Spleen (tissue), 7 donors: ENCODE measurements at regions not wholly inside any gene's neighbourhood (a gene's known extent, or its start where the extent isn't known, plus 50 kb on each side); places are given as distances from the start of the nearest gene placed in this dataset.

ENCODE experiments used
- POLR2A ChIP-seq, 3 donors: fragments of 450-650 bp; IDR thresholded peaks; one replicate each; pipeline ENCODE4 v1.5.1; 2017; ENCODE audit warnings: antibody characterized with exemption in 3 of 3, mild to moderate bottlenecking in 1 of 3
- POLR2AphosphoS5 ChIP-seq, 3 donors: sonication (generic); formaldehyde crosslinking; IDR thresholded peaks; one replicate each; pipeline ENCODE4 v1.5.1; 2017; ENCODE audit warnings: antibody characterized with exemption in 3 of 3
- TF ChIP-seq, protein P1 (sequence below), 11 experiments: fragments of 200-600 bp in 7 of 11; fragments of 450-650 bp in 4 of 11; sonication (generic) in 4 of 11; IDR thresholded peaks in 8 of 11; conservative IDR thresholded peaks in 3 of 11; 1 replicate in 7 of 11; 2 replicates in 4 of 11; pipeline versions ENCODE4 v1.4.0 to v1.8.0; 2016 to 2021; ENCODE audit warnings: antibody characterized with exemption in 11 of 11, inconsistent platforms in 4 of 11, mild to moderate bottlenecking in 1 of 11
- donor health status: DM: no; HTN: no; CAD: no; lungs with moderate emphysema.
- donor health status: DM: no; HTN: no; CAD: no.
- donor health status: DM: no; HTN: no; CAD: no.

DNA sequence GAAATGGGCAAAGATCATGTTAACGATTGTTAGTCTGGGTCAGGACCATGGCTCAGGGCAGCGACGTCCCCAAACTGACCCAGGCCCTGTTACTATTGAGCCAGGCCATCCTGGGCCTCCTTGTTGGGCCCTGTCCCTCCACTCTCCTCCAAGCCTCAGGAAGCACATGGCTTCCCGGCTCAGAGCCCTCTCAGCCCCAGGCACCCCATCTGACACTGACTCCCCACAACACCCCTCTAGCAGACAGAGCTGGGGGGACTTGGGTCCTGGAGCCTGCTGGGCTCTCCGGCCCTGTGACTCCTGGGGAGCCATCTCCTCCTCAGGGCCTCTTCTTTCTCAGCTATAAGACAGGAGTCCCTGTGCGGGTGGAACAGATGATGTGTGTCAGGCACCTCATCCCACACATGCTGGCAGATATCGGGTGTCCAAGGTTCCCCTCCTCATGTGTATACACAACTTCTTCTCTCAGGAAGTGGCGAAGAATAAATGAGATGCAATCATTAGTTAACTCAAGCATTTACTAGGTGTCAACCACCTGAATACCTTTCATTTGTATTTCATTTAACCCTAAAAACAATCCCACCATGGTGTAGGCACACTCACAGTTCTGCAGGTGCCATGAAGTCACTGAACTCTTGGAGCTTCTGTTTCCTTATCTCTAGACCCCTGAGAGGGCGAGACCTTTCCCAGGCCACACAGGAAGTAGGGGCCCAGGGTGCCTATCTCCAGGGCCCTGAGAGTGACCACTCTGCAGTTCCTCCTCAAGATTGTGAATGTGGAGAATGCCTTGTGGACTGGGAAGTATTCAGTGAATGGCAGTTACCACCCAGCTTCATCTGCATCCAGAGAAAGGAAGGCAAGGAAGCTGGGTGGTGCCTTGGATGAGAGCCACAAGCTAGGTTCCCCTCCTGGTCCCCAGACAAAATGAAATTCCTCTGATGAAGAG lies 282.5 kb upstream of the TLE3 start:
- TF ChIP-seq, protein P1, sequence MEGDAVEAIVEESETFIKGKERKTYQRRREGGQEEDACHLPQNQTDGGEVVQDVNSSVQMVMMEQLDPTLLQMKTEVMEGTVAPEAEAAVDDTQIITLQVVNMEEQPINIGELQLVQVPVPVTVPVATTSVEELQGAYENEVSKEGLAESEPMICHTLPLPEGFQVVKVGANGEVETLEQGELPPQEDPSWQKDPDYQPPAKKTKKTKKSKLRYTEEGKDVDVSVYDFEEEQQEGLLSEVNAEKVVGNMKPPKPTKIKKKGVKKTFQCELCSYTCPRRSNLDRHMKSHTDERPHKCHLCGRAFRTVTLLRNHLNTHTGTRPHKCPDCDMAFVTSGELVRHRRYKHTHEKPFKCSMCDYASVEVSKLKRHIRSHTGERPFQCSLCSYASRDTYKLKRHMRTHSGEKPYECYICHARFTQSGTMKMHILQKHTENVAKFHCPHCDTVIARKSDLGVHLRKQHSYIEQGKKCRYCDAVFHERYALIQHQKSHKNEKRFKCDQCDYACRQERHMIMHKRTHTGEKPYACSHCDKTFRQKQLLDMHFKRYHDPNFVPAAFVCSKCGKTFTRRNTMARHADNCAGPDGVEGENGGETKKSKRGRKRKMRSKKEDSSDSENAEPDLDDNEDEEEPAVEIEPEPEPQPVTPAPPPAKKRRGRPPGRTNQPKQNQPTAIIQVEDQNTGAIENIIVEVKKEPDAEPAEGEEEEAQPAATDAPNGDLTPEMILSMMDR (IDR thresholded peaks at IDR 0.05 in 8 of 11, conservative IDR thresholded peaks at IDR 0.05 in 3 of 11), result no peak
- no peak for TF ChIP-seq POLR2A (IDR thresholded peaks at IDR 0.05)
- no peak for TF ChIP-seq POLR2AphosphoS5 (IDR thresholded peaks at IDR 0.05)
